H1 (cell line): ENCODE measurements at regions not wholly inside any gene's neighbourhood (a gene's known extent, or its start where the extent isn't known, plus 50 kb on each side); places are given as distances from the start of the nearest gene placed in this dataset.

Source experiments
- CTCF ChIA-PET: fragments of 300-600 bp; sonication (Branson Sonifier 250); formaldehyde crosslinking; loops from one replicate; lab custom pipeline; 2021; ENCODE audit not compliant: partially characterized antibody; lab: Charles Lee
- POLR2A ChIA-PET: fragments of 300-600 bp; sonication (Branson Sonifier 250); formaldehyde crosslinking; loops from one replicate; lab custom pipeline; 2021; ENCODE audit warnings: inconsistent platforms; ENCODE audit not compliant: partially characterized antibody; lab: Charles Lee
- DNase-seq, 2 experiments: peaks; one replicate each; pipeline versions ENCODE4 v3.0.0 to v3.0.0-alpha.2; 2010 to 2022; ENCODE audit warnings: low spot score in 2 of 2, low read depth in 1 of 2, mixed read lengths in 1 of 2
- FAIRE-seq: peaks from 2 replicates; lab custom pipeline; 2011; peaks lifted over from hg19 to GRCh38; lab: Jason Lieb, UNC
- H2AFZ ChIP-seq: 2 replicates; pipeline ENCODE4 v1.8.1; 2012; ENCODE audit warnings: low read length, inconsistent platforms
- H2AK5ac ChIP-seq: 2 replicates; pipeline ENCODE4 v1.6.1; 2013; ENCODE audit warnings: low read depth, low read length
- H2BK120ac ChIP-seq: replicated peaks from 2 replicates; pipeline ENCODE3; 2013; ENCODE audit warnings: low read depth, low read length, inconsistent platforms
- H2BK12ac ChIP-seq: 2 replicates; pipeline ENCODE4 v1.6.1; 2013; ENCODE audit warnings: low read depth, low read length
- H2BK15ac ChIP-seq: 2 replicates; pipeline ENCODE4 v1.6.1; 2013; ENCODE audit warnings: low read length
- H2BK20ac ChIP-seq: 2 replicates; pipeline ENCODE4 v1.6.1; 2013; ENCODE audit warnings: low read length
- H2BK5ac ChIP-seq: 2 replicates; pipeline ENCODE4 v1.6.1; 2013; ENCODE audit warnings: low read depth, low read length
- H3K14ac ChIP-seq: 2 replicates; pipeline ENCODE4 v1.6.1; 2013; ENCODE audit warnings: inconsistent platforms; ENCODE audit not compliant: insufficient read length
- H3K18ac ChIP-seq: 2 replicates; pipeline ENCODE4 v1.6.1; 2013; ENCODE audit warnings: low read length; ENCODE audit errors: extremely low read depth
- H3K23ac ChIP-seq: 2 replicates; pipeline ENCODE4 v1.6.1; 2013; ENCODE audit warnings: inconsistent platforms; ENCODE audit not compliant: insufficient read length
- H3K23me2 ChIP-seq: 2 replicates; pipeline ENCODE4 v1.6.1; 2013; ENCODE audit warnings: low read depth, low read length
- H3K27ac ChIP-seq: 2 replicates; pipeline ENCODE4 v1.6.1; 2011; ENCODE audit warnings: low read depth, low read length, inconsistent platforms
- H3K27me3 ChIP-seq, 4 experiments: replicated peaks in 1 of 4; 1 replicate in 1 of 4; 2 replicates in 3 of 4; pipeline versions ENCODE4 v1.6.1 to v1.8.1; 2011 to 2013; ENCODE audit warnings: low read length in 3 of 4, mild to moderate bottlenecking in 3 of 4, inconsistent platforms in 2 of 4, mixed read lengths in 2 of 4, moderate library complexity in 1 of 4; ENCODE audit not compliant: control insufficient read depth in 3 of 4, insufficient read depth in 3 of 4; ENCODE audit errors: extremely low read depth in 1 of 4
- H3K36me3 ChIP-seq, 4 experiments: 2 replicates each; pipeline versions ENCODE4 v1.6.1 to v1.8.1; 2011 to 2013; ENCODE audit warnings: mild to moderate bottlenecking in 4 of 4, low read length in 3 of 4, moderate library complexity in 2 of 4, control low read depth in 1 of 4, inconsistent platforms in 1 of 4; ENCODE audit not compliant: insufficient read depth in 4 of 4, control insufficient read depth in 2 of 4
- H3K4ac ChIP-seq: replicated peaks from 2 replicates; pipeline ENCODE3; 2013; ENCODE audit warnings: low read length, low read depth, mixed read lengths, inconsistent platforms; ENCODE audit not compliant: insufficient read length
- H3K4me1 ChIP-seq, 4 experiments: replicated peaks in 1 of 4; 1 replicate in 1 of 4; 2 replicates in 3 of 4; pipeline versions ENCODE4 v1.6.1 to v1.8.1; 2011 to 2013; ENCODE audit warnings: low read length in 3 of 4, inconsistent platforms in 2 of 4, mixed read lengths in 1 of 4; ENCODE audit not compliant: insufficient read depth in 4 of 4, control insufficient read depth in 3 of 4
- H3K4me2 ChIP-seq, 2 experiments: 2 replicates each; pipeline versions ENCODE4 v1.6.1 to v1.8.1; 2011 to 2013; ENCODE audit warnings: low read depth in 2 of 2, low read length in 2 of 2, control low read depth in 1 of 2, inconsistent platforms in 1 of 2, mild to moderate bottlenecking in 1 of 2; ENCODE audit not compliant: insufficient read depth in 1 of 2
- H3K4me3 ChIP-seq, 4 experiments: fragments of 200-600, 300-600 bp in 1 of 4; sonication (generic), shearing (Covaris generic), sonication (Bioruptor Twin) in 1 of 4; 2 replicates each; pipeline versions ENCODE4 v1.5.1 to v1.8.1; 2011 to 2016; ENCODE audit warnings: low read length in 4 of 4, low read depth in 3 of 4, control low read depth in 2 of 4, inconsistent platforms in 2 of 4, mild to moderate bottlenecking in 2 of 4, mixed read lengths in 1 of 4, moderate library complexity in 1 of 4; ENCODE audit not compliant: insufficient read depth in 2 of 4; ENCODE audit errors: extremely low read depth in 1 of 4
- H3K56ac ChIP-seq: replicated peaks from 2 replicates; pipeline ENCODE3; 2013; ENCODE audit warnings: low read depth, mild to moderate bottlenecking, mixed read lengths, low read length, inconsistent platforms; ENCODE audit not compliant: insufficient read length
- H3K79me1 ChIP-seq: 2 replicates; pipeline ENCODE4 v1.6.1; 2013; ENCODE audit warnings: low read depth, low read length, control low read depth
- H3K79me2 ChIP-seq, 2 experiments: 2 replicates each; pipeline versions ENCODE4 v1.6.1 to v1.8.1; 2012 to 2013; ENCODE audit warnings: low read length in 2 of 2, mild to moderate bottlenecking in 2 of 2, inconsistent platforms in 1 of 2; ENCODE audit not compliant: insufficient read depth in 2 of 2, control insufficient read depth in 1 of 2
- H3K9ac ChIP-seq, 4 experiments: replicated peaks in 1 of 4; 1 replicate in 1 of 4; 2 replicates in 3 of 4; pipeline versions ENCODE4 v1.6.1 to v1.8.1; 2011 to 2013; ENCODE audit warnings: low read depth in 3 of 4, low read length in 3 of 4, control low read depth in 2 of 4, mild to moderate bottlenecking in 2 of 4, moderate library complexity in 2 of 4, inconsistent platforms in 1 of 4; ENCODE audit errors: extremely low read depth in 1 of 4
- H3K9me3 ChIP-seq, 2 experiments: 2 replicates each; pipeline versions ENCODE4 v1.6.1 to v1.8.1; 2012 to 2013; ENCODE audit warnings: mild to moderate bottlenecking in 2 of 2, moderate library complexity in 2 of 2, control low read depth in 1 of 2, inconsistent platforms in 1 of 2, low read depth in 1 of 2, low read length in 1 of 2, mixed read lengths in 1 of 2; ENCODE audit not compliant: insufficient read depth in 2 of 2
- H4K20me1 ChIP-seq, 2 experiments: replicated peaks in 1 of 2; 2 replicates each; pipeline versions ENCODE3 to v1.8.1; 2011 to 2013; ENCODE audit warnings: inconsistent platforms in 2 of 2, low read length in 2 of 2, mild to moderate bottlenecking in 1 of 2; ENCODE audit not compliant: insufficient read depth in 2 of 2, control insufficient read depth in 1 of 2
- H4K5ac ChIP-seq: 2 replicates; pipeline ENCODE4 v1.6.1; 2013; ENCODE audit warnings: low read length, low read depth, mixed read lengths, inconsistent platforms; ENCODE audit not compliant: insufficient read length
- H4K8ac ChIP-seq: 2 replicates; pipeline ENCODE4 v1.8.0; 2013; ENCODE audit warnings: mild to moderate bottlenecking, moderate library complexity, low read length, inconsistent platforms; ENCODE audit not compliant: insufficient read depth; ENCODE audit errors: extremely low read depth
- H4K91ac ChIP-seq: replicated peaks from 2 replicates; pipeline ENCODE3; 2013; ENCODE audit warnings: low read length, mixed read lengths, inconsistent platforms; ENCODE audit not compliant: insufficient read length
- CBX8 ChIP-seq: fragments of 300-800, 300-1000 bp; sonication (generic); IDR thresholded peaks from 2 replicates; pipeline ENCODE4 v1.7.1; 2016; ENCODE audit warnings: low read depth, low read length, borderline replicate concordance
- CREB1 ChIP-seq: IDR thresholded peaks from 2 replicates; pipeline ENCODE4 v1.6.1; 2012; ENCODE audit warnings: inconsistent platforms
- EZH2 ChIP-seq: fragments of 200-600 bp; sonication (generic); IDR thresholded peaks from 2 replicates; pipeline ENCODE4 v1.7.1; 2012; ENCODE audit warnings: low read depth, mild to moderate bottlenecking, moderate library complexity, low read length, inconsistent platforms; ENCODE audit not compliant: severe bottlenecking
- NRF1 ChIP-seq: IDR thresholded peaks from 2 replicates; pipeline ENCODE4 v1.6.1; 2011; ENCODE audit warnings: mild to moderate bottlenecking, low read depth, low read length, improper control_type of control experiment
- PHF8 ChIP-seq: fragments of 200-600 bp; sonication (generic); conservative IDR thresholded peaks from 2 replicates; pipeline ENCODE4 v1.7.1; 2012; ENCODE audit warnings: low read depth, mild to moderate bottlenecking, inconsistent platforms, low read length, moderate library complexity
- RAD21 ChIP-seq, 2 experiments: IDR thresholded peaks in 1 of 2; conservative IDR thresholded peaks in 1 of 2; 2 replicates each; pipeline ENCODE4 v1.6.1; 2011; ENCODE audit warnings: low read depth in 2 of 2, low read length in 2 of 2, improper control_type of control experiment in 1 of 2, inconsistent platforms in 1 of 2, mild to moderate bottlenecking in 1 of 2, moderate library complexity in 1 of 2
- SIX5 ChIP-seq: IDR thresholded peaks from 2 replicates; pipeline ENCODE4 v1.6.1; 2011; ENCODE audit warnings: mild to moderate bottlenecking, low read depth, low read length
- SP1 ChIP-seq: IDR thresholded peaks from 2 replicates; pipeline ENCODE4 v1.6.1; 2011; ENCODE audit warnings: low read depth, low read length
- SP2 ChIP-seq: IDR thresholded peaks from 2 replicates; pipeline ENCODE4 v1.6.1; 2012; ENCODE audit warnings: mild to moderate bottlenecking, low read length, inconsistent platforms
- TAF1 ChIP-seq: IDR thresholded peaks from 2 replicates; pipeline ENCODE4 v1.6.1; 2011; ENCODE audit warnings: mild to moderate bottlenecking, low read depth, low read length
- WGBS, 2 experiments: shearing (Covaris generic) in 1 of 2; methylation state at CpG; one replicate each; pipeline versions ENCODE4 v1.1.6 to v1.1.7; 2013 to 2015; ENCODE audit warnings: low lambda C conversion rate in 2 of 2, mixed read lengths in 2 of 2, inconsistent platforms in 1 of 2, low coverage in 1 of 2, missing lambda C conversion rate in 1 of 2; ENCODE audit not compliant: insufficient replicate concordance in 2 of 2, insufficient coverage in 1 of 2, insufficient read length in 1 of 2; ENCODE audit errors: extremely low coverage in 1 of 2, missing lambda C conversion rate in 1 of 2; 5-methylcytosine and 5-hydroxymethylcytosine counted together
- TF ChIP-seq, protein P1 (sequence below): IDR thresholded peaks from 2 replicates; pipeline ENCODE4 v1.6.1; 2012; ENCODE audit warnings: inconsistent platforms

DNA sequence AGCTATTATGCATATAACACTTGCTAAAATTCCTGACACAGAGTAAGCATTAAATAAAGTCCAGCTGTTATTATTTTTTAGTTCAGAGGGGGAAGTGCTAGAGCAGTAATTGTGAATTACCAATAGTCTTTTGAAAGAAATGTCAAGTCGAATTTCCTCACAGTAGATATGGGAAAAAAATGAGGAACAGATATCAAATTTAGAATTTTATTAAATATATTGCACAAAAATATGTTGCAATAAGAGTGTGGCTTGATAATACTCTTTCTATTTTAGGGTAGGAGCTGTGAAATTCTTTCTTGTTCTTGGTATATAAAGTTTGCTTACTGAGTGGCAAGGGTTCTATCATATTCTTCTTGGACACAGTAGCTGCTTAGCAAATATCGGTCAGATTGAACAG, 181.3 kb downstream of the NFKBIZ start:
- no peaks in the 10 kb centered on the region for H3K9me3 ChIP-seq
- no peaks in the 10 kb centered on the region for H3K79me1 ChIP-seq
- no peaks in the 10 kb centered on the region for H3K79me2 ChIP-seq
- no peak overlapping the region for H4K91ac ChIP-seq
- H3K14ac ChIP-seq, result no peak overlapping the region
- no peak overlapping the region for H4K8ac ChIP-seq
- CTCF ChIA-PET, result no interaction called here
- H3K23me2 ChIP-seq, result no peaks in the 10 kb centered on the region
- no peak overlapping the region for H3K27ac ChIP-seq
- no peak overlapping the region for H2BK120ac ChIP-seq
- no peak overlapping the region for H3K4ac ChIP-seq
- H3K9ac ChIP-seq, result no peak overlapping the region
- DNase-seq, result no peak
- H2BK12ac ChIP-seq, result no peak overlapping the region
- no peaks in the 10 kb centered on the region for H3K36me3 ChIP-seq
- no peak overlapping the region for H3K4me2 ChIP-seq
- no peak for TF ChIP-seq SIX5
- no peak for TF ChIP-seq CREB1
- TF ChIP-seq EZH2, result no peak
- TF ChIP-seq SP2, result no peak
- no peak for TF ChIP-seq TAF1
- TF ChIP-seq RAD21 (IDR thresholded peaks at IDR 0.05 in 1 of 2, conservative IDR thresholded peaks at IDR 0.05 in 1 of 2; ENCODE audit: low read depth in 2 of 2, low read length in 2 of 2), result no peak
- no peak for TF ChIP-seq SP1
- TF ChIP-seq, protein P1, sequence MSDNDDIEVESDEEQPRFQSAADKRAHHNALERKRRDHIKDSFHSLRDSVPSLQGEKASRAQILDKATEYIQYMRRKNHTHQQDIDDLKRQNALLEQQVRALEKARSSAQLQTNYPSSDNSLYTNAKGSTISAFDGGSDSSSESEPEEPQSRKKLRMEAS, result no peak
- TF ChIP-seq CBX8, result no peak
- TF ChIP-seq PHF8, result no peak
- TF ChIP-seq NRF1, result no peak
- TF ChIP-seq, all 59 proteins: peak for 0
- no peak for FAIRE-seq
- no peaks in the 10 kb centered on the region for H4K20me1 ChIP-seq
- 86% methylated on average over 2 of the region's 2 CpGs; no CpG with 5 or more reads in 1 of the 2 experiments for WGBS, 2 experiments
- POLR2A ChIA-PET, result no interaction called here
- H2AFZ ChIP-seq, result no peak overlapping the region
- no peak overlapping the region for H3K18ac ChIP-seq
- H3K23ac ChIP-seq, result no peak overlapping the region
- no peaks in the 10 kb centered on the region for H3K27me3 ChIP-seq
- no peak overlapping the region for H4K5ac ChIP-seq
- no peak overlapping the region for H2BK5ac ChIP-seq
- H3K56ac ChIP-seq, result no peak overlapping the region
- no peak overlapping the region for H2AK5ac ChIP-seq
- no peak overlapping the region for H2BK20ac ChIP-seq
- H3K4me1 ChIP-seq, result no peaks in the 10 kb centered on the region
- no peak overlapping the region for H2BK15ac ChIP-seq
- H3K4me3 ChIP-seq, result no peak overlapping the region
